SK-N-DZ (cell line): ENCODE measurements at regions not wholly inside any gene's neighbourhood (a gene's known extent, or its start where the extent isn't known, plus 50 kb on each side); places are given as distances from the start of the nearest gene placed in this dataset.
"Not testable (repeated sequence)": the region's sequence is repeated elsewhere in the genome, so short reads cannot be mapped to it uniquely, and the experiment has no call there.

Experiments used
- DNase-seq: peaks from one replicate; pipeline ENCODE4 v3.0.0-alpha.2; 2015; ENCODE audit warnings: low spot score

DNA sequence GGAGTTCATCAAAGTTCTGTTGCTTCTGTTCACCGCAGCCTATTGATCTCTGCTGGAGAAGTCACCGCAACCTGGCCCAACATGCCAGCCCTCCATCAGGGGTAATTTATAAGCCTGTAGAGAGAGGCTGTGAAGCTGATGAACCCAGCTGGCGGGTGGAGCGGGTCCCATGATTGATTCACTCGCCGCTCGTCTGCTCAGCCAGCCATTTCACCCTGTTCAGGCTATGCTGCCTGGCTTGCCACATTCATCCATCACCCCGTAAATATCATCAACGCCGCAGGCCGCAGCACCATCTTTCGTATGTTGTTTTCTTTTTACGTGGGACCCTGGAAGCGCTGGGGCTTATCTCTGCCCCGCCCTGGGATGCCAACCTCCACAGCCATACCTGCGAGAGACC, 116.7 kb upstream of the OPCML start:
- no peak for DNase-seq

- no peak for DNase-seq
These were observed 107.1 kb upstream of the OPCML start for GRCh38 chr11:133639408-133639807.

- DNase-seq, result no peak
These were observed 106.6 kb upstream of the OPCML start for GRCh38 chr11:133638921-133639320.

GRCh38 chr11:133636711-133637355, 104.5 kb upstream of the OPCML start:
- DNase-seq, result no peak

- no peak for DNase-seq
These were observed 103.0 kb upstream of the OPCML start for GRCh38 chr11:133635244-133635739.

- not testable (repeated sequence) for DNase-seq
These were observed 96.1 kb upstream of the OPCML start for GRCh38 chr11:133628371-133628770.

GRCh38 chr11:133621611-133622010, 89.3 kb upstream of the OPCML start:
- DNase-seq, result no peak

- DNase-seq, result no peak
These were observed 87.7 kb upstream of the OPCML start for GRCh38 chr11:133619973-133620372.

GRCh38 chr11:133619397-133619796, 87.1 kb upstream of the OPCML start:
- DNase-seq, result no peak

GRCh38 chr11:133618544-133618943, 86.2 kb upstream of the OPCML start:
- no peak for DNase-seq

DNA sequence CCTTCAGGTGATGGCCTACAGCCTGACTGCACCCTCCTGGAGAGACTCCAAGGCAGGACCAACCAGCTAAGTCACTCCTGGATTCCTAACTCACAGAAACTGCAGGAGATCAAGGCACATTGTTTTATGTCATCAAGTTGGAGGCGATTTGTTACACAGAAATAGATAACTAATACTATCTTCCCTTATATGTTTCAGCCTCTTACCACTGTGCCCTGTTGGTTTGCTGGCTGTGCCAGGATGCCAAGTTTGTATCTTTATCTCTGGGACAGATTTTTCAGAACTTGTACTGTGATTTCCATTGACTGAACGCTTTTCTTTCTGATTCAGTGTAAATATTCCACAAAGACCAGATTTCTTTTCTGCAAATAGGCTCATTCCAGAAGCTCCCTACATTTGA, 76.2 kb upstream of the OPCML start:
- DNase-seq, result no peak

DNA sequence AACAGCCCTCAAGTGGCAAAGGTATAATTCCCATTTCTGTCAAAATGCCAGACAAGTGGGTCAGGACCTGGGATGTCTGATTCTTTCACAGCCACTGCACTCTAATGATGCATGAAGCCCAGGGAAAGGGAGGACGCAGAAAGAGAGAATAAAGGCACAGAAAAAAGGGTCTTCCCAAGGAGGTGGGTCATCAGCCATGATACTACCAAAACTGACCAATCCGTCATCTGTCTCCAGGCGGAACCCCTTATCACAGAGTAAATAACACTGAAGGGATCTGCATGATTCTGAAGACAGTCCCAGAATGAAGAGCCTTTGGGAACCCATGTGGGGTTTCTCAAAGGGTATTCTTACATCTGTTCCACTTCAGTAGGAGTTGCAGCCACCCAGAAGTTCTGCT, 73.8 kb upstream of the OPCML start:
- no peak for DNase-seq

DNA sequence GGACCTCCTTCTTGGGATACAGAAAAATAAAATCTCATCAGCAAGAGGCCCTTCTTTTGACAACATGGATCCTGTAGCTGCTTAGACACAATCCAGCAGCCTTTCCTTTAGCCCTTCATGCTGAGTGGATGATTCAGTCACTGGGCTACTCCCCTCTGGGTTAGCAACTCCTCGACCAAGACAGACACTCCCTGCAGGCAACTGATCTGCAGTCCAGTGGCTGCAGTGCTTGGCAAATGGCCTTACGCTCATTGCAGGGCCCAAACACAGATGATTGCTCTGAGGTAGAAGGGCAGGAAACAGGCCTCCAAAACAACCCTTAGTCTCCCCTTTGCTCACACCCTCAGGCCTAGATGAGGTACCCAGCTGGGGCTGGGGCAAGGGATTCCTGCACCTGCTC, 73.2 kb upstream of the OPCML start:
- DNase-seq, result no peak

GRCh38 chr11:133601641-133602040, 69.3 kb upstream of the OPCML start:
- no peak for DNase-seq

GRCh38 chr11:133600786-133601185, 68.5 kb upstream of the OPCML start:
- no peak for DNase-seq

- DNase-seq, result no peak
These were observed 68.0 kb upstream of the OPCML start for GRCh38 chr11:133600306-133600705.

DNA sequence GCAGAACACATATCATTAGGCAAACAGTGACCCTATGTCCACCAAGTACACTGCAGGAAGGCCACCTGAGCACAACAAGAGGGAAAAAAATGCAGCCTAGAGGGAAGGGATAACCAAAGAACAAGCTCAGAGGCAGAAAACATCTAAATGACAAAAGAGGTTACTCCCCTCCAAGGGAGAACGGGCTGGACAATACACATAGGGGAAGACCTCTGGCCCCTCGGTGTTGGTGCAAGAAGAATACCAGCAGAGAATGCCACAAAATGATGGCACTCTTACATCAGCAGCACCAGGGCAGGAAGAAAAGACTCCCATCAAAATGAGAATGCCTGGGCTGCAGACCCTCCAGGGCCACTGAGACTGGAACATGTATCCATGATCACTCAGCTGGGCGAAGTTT, 66.6 kb upstream of the OPCML start:
- DNase-seq, result no peak

- no peak for DNase-seq
These were observed 64.9 kb upstream of the OPCML start for GRCh38 chr11:133597236-133597635.

DNA sequence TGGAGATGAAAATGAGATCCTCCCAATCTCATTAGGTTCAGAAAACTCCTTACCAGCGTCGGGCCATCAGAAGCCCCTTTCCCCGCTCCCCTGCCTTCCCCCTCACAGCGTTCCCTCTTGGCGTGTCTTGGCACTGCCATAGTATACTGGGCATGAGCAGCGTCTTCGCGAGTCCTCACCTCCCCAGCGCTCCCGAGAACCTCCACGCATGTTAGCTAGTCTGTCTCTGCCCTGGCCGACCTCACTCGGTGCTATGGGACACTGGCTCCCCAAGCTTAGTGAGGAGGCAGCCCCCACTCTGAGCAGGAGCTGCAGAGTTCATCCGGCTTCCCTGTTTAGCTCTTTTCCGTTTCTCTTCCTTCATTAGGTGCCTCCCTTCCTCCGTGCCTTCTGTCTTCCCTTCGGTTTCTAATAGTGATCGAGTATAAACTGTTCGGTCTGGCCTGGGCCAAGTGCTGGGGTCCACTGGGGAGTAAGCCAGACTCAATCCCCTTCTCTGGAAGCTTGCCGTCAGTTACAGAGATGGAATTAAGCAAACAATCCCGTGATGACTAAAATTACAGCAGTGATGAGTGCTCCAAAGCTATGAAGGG, 63.8 kb upstream of the OPCML start:
- DNase-seq, result no peak

DNA sequence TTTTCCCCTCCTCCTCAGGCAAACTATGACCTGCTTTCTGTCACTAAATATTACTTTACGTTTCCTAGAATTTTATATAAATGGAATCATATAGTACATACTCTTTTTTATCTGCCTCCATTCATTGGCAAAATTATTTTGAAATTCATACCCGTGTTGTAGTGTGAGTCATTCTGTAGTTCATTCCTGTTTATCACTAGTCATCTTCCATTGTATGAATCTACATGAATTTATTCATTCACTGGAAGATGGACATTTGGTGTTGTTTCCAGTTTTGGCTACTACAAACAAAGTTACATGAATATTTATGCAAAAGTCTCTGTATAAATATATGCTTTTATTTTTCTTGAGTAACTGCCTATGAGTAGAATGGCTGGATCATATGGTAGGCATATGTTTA, 60.7 kb upstream of the OPCML start:
- no peak for DNase-seq

DNA sequence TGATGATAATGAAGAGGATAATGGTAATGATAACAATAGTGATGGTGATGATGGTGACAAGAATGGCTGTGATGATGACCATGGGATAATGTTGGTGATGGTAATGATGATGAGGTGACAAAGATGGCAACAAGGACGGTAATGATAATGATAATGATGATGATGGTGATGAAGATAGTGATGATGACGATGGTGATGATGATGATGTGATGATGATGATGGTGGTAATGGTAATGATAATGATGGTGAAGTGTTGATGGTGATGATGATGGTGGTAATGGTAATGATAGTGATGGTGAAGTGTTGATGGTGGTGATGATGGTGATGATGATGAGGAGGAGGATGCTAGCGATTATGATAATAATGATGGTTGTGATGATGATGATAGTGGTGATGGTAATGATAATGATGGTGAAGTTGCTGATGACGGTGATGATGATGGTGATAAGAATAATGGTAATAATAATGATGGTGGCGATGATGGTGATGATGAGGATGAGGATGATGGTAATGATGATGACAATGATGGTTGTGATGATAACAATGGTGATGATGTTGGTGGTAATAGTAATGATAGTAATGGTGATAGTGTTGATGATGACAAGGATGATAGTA, 54.7 kb upstream of the OPCML start:
- DNase-seq, result no peak

DNA sequence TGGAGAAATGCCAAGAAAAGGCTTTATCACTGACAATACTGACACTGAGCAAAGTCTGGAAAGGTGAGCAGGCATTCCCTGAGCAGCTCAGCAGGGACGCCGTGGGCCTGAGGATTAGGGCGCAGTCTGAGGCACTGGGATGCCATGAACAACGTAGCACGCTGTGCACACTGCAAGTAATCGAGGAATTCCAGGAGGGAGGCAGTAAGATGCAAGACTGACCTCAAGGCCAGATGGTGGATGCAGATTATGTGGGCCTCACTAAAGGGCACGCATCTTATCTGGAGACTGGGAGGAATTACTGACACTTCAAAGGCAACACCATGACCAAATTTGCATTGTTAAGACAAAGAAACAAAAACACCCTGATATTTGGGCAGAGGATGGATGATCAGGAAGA, 50.4 kb upstream of the OPCML start:
- DNase-seq, result no peak

DNA sequence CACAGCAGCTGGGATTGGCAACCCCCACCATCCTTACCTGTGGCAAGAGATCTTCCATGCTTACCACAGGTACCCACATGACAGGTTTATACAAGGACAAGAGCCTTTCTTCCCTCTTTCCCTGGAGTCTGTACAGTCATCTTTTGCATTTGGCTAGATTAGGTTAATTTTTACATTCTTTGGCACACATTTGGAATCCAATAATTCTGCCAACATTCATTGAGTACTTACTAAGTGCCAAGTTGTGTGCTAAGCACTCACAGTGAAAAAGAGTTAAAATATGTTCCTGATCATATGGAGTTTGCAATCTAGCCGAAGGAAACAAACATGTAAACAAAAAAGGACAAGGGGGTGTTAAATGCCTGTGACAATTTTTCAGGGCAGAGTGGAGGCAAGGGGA, 50.0 kb upstream of the OPCML start:
- no peak for DNase-seq
